Endothelial cell of umbilical vein (primary cell): ENCODE measurements at regions not wholly inside any gene's neighbourhood (a gene's known extent, or its start where the extent isn't known, plus 50 kb on each side); places are given as distances from the start of the nearest gene placed in this dataset.

ENCODE experiments used
- BruUV-seq: library from RNA; stranded (reverse); fragments of 400-500 nt; replicated peaks from 2 replicates; lab custom pipeline; 2021; lab: Mats Ljungman, UMichigan
- CTCF ChIA-PET: fragments of 300-600, 350-600 bp; sonication (Branson Sonifier 250); formaldehyde crosslinking; loops from one replicate; lab custom pipeline; 2021; ENCODE audit warnings: antibody characterized with exemption, inconsistent platforms; lab: Charles Lee
- POLR2A ChIA-PET: fragments of 300-600, 350-600 bp; sonication (Branson Sonifier 250); formaldehyde crosslinking; loops from one replicate; lab custom pipeline; 2021; ENCODE audit warnings: antibody characterized with exemption, inconsistent platforms; lab: Charles Lee
- DNase-seq: peaks from one replicate; pipeline ENCODE4 v3.0.0-alpha.2; 2011; ENCODE audit warnings: low read depth, low spot score
- FAIRE-seq: peaks from 2 replicates; lab custom pipeline; 2011; peaks lifted over from hg19 to GRCh38; lab: Jason Lieb, UNC
- H2AFZ ChIP-seq: 2 replicates; pipeline ENCODE4 v1.6.0; 2012; ENCODE audit warnings: low read depth, low read length, control low read depth, inconsistent platforms
- H3K27ac ChIP-seq: 2 replicates; pipeline ENCODE4 v1.5.1; 2011; ENCODE audit warnings: low read depth, mild to moderate bottlenecking, control low read depth, low read length, moderate library complexity; ENCODE audit not compliant: insufficient read depth
- H3K27me3 ChIP-seq, 2 experiments: 2 replicates each; pipeline versions ENCODE4 v1.6.0 to v1.6.1; 2011; ENCODE audit warnings: low read length in 2 of 2, mixed read lengths in 1 of 2; ENCODE audit not compliant: control insufficient read depth in 2 of 2, insufficient read depth in 2 of 2
- H3K36me3 ChIP-seq, 2 experiments: 2 replicates in 1 of 2; 3 replicates in 1 of 2; pipeline ENCODE4 v1.5.1; 2011; ENCODE audit warnings: low read length in 2 of 2, mild to moderate bottlenecking in 1 of 2, moderate library complexity in 1 of 2; ENCODE audit not compliant: control insufficient read depth in 2 of 2, insufficient read depth in 2 of 2; ENCODE audit errors: extremely low read depth in 1 of 2
- H3K4me1 ChIP-seq: 3 replicates; pipeline ENCODE4 v1.5.1; 2011; ENCODE audit warnings: mild to moderate bottlenecking, low read length; ENCODE audit not compliant: control insufficient read depth, insufficient read depth; ENCODE audit errors: extremely low read depth
- H3K4me2 ChIP-seq: 2 replicates; pipeline ENCODE4 v1.6.1; 2011; ENCODE audit warnings: low read length, control low read depth, mixed read lengths; ENCODE audit not compliant: insufficient read depth
- H3K4me3 ChIP-seq, 3 experiments: fragments of 200-600 bp in 1 of 3; sonication (generic), shearing (Covaris generic) in 1 of 3; replicated peaks in 1 of 3; 2 replicates each; pipeline ENCODE4 v1.5.1; 2011 to 2016; ENCODE audit warnings: control low read depth in 3 of 3, low read length in 3 of 3, mild to moderate bottlenecking in 2 of 3, inconsistent platforms in 1 of 3, low read depth in 1 of 3, moderate library complexity in 1 of 3; ENCODE audit not compliant: insufficient read depth in 1 of 3
- H3K79me2 ChIP-seq: 2 replicates; pipeline ENCODE4 v1.6.0; 2012; ENCODE audit warnings: low read length, inconsistent platforms; ENCODE audit not compliant: control insufficient read depth, insufficient read depth
- H3K9ac ChIP-seq: replicated peaks from 2 replicates; pipeline ENCODE3; 2011; ENCODE audit warnings: low read length, control low read depth; ENCODE audit not compliant: insufficient read depth; ENCODE audit errors: extremely low read depth
- H3K9me1 ChIP-seq: replicated peaks from 3 replicates; pipeline ENCODE4 v1.6.0; 2011; ENCODE audit warnings: mild to moderate bottlenecking, low read length; ENCODE audit not compliant: control insufficient read depth, insufficient read depth; ENCODE audit errors: extremely low read depth
- H3K9me3 ChIP-seq: replicated peaks from 2 replicates; pipeline ENCODE4 v1.5.1; 2012; ENCODE audit warnings: low read length, inconsistent platforms; ENCODE audit not compliant: control insufficient read depth, insufficient read depth
- H4K20me1 ChIP-seq: replicated peaks from 2 replicates; pipeline ENCODE3; 2011; ENCODE audit warnings: mild to moderate bottlenecking, low read length; ENCODE audit not compliant: control insufficient read depth, insufficient read depth; ENCODE audit errors: extremely low read depth
- CTCF ChIP-seq, 2 donors: IDR thresholded peaks; 1 replicate in 1 of 2; 2 replicates in 1 of 2; pipeline ENCODE4 v1.5.1; 2011; ENCODE audit warnings: low read length in 2 of 2, mild to moderate bottlenecking in 2 of 2, moderate library complexity in 2 of 2, control low read depth in 1 of 2, inconsistent platforms in 1 of 2, low read depth in 1 of 2; ENCODE audit not compliant: insufficient read depth in 1 of 2; ENCODE audit errors: extremely low read depth in 1 of 2
- EZH2 ChIP-seq: IDR thresholded peaks from 2 replicates; pipeline ENCODE4 v1.6.1; 2012; ENCODE audit warnings: borderline replicate concordance, low read depth, mild to moderate bottlenecking, moderate library complexity, low read length, inconsistent platforms; ENCODE audit not compliant: severe bottlenecking
- FOS ChIP-seq: IDR thresholded peaks from 2 replicates; pipeline ENCODE4 v1.6.1; 2011; ENCODE audit warnings: mild to moderate bottlenecking, low read length, moderate library complexity, borderline replicate concordance; ENCODE audit not compliant: insufficient read depth
- GATA2 ChIP-seq: IDR thresholded peaks from 2 replicates; pipeline ENCODE4 v1.7.0; 2011; ENCODE audit warnings: low read depth, mild to moderate bottlenecking, moderate library complexity, mixed read lengths, low read length; ENCODE audit not compliant: insufficient read length, insufficient read depth
- JUN ChIP-seq: IDR thresholded peaks from 2 replicates; pipeline ENCODE4 v1.6.1; 2011; ENCODE audit warnings: borderline replicate concordance, low read depth; ENCODE audit not compliant: insufficient read length, insufficient read depth
- MAX ChIP-seq: IDR thresholded peaks from 2 replicates; pipeline ENCODE4 v1.6.1; 2011; ENCODE audit not compliant: insufficient read depth, insufficient read length
- MYC ChIP-seq: IDR thresholded peaks from one replicate; pipeline ENCODE4 v1.6.1; 2011; ENCODE audit warnings: mild to moderate bottlenecking, low read depth, low read length
- POLR2A ChIP-seq: IDR thresholded peaks from 2 replicates; pipeline ENCODE4 v1.6.1; 2012; ENCODE audit warnings: low read depth, mild to moderate bottlenecking, control low read depth, low read length
- POLR2AphosphoS5 ChIP-seq: IDR thresholded peaks from 2 replicates; pipeline ENCODE4 v1.6.1; 2012; ENCODE audit warnings: low read depth, mild to moderate bottlenecking, control low read depth, low read length, moderate library complexity; ENCODE audit not compliant: insufficient read depth
- dilution Hi-C: fragments of 300-500 bp; cut with MboI; formaldehyde crosslinking; loops from one replicate; pipeline ENCODE4 v1.15.0; 2019; ENCODE audit warnings: low sequenced_read_pairs; ENCODE audit not compliant: extremely low pct_ligation_motif_present
- intact Hi-C: fragments of 100-400 bp; cut with micrococcal nuclease; formaldehyde crosslinking; loops from one replicate; pipeline ENCODE4 v1.10.0; 2022

- intact Hi-C loops (no loop called here), dilution Hi-C loops (no loop called here)
- Histone ChIP-seq H3K9me1 (no peaks in the 10 kb centered on the region), H3K27me3 (peaks cover 10 to 12% of the 10 kb centered on the region in 2 experiments), H3K27ac (no peak overlapping the region), H3K4me1 (no peaks in the 10 kb centered on the region), H3K9me3 (no peaks in the 10 kb centered on the region), H3K4me3 (no peak overlapping the region), H4K20me1 (no peaks in the 10 kb centered on the region), H2AFZ (no peak overlapping the region), H3K4me2 (no peak overlapping the region), H3K9ac (no peak overlapping the region), H3K36me3 (no peaks in the 10 kb centered on the region), H3K79me2 (no peaks in the 10 kb centered on the region)
- DNase-seq (no peak), FAIRE-seq (no peak)
- CTCF ChIA-PET: no interaction called here
- BruUV-seq: no TSS peak
- POLR2A ChIA-PET: no interaction called here
- TF ChIP-seq FOS: no peak
- TF ChIP-seq CTCF (IDR thresholded peaks at IDR 0.05; ENCODE audit: extremely low read depth in 1 of 2, insufficient read depth in 1 of 2, low read depth in 1 of 2, low read length in 2 of 2): no peak
- no peak for TF ChIP-seq POLR2A
- TF ChIP-seq JUN: no peak
- no peak for TF ChIP-seq EZH2
- TF ChIP-seq POLR2AphosphoS5: no peak
- no peak for TF ChIP-seq MAX
- no peak for TF ChIP-seq MYC
- TF ChIP-seq GATA2: no peak
Observed at GRCh38 chr5:171588046-171588445, 168.6 kb downstream of the FGF18 start.
